Motor neuron (in vitro differentiated cells): ENCODE measurements at regions not wholly inside any gene's neighbourhood (a gene's known extent, or its start where the extent isn't known, plus 50 kb on each side); places are given as distances from the start of the nearest gene placed in this dataset.

Experiments used
- ATAC-seq, 8 experiments: fragments of 200-7000 bp; cut with Tn5 transposase; replicated peaks in 6 of 8; 2 replicates each; pipeline ENCODE4 v1.8.0; 2021; ENCODE audit warnings: mild to moderate bottlenecking in 8 of 8, moderate library complexity in 8 of 8
- H3K27ac ChIP-seq, 2 donors: fragments of 250-450 bp; sonication (Bioruptor Pico); 2 replicates each; pipeline ENCODE4 v1.9.0; 2021; ENCODE audit warnings: antibody characterized with exemption in 2 of 2, mild to moderate bottlenecking in 2 of 2, moderate library complexity in 1 of 2
- H3K4me1 ChIP-seq, 2 donors: fragments of 250-450 bp; sonication (Bioruptor Pico); replicated peaks in 1 of 2; 2 replicates each; pipeline ENCODE4 v1.6.1; 2021; ENCODE audit warnings: antibody characterized with exemption in 2 of 2, mild to moderate bottlenecking in 2 of 2, moderate library complexity in 1 of 2
- H3K4me3 ChIP-seq, 5 donors: fragments of 250-450 bp; sonication (Bioruptor Pico); 2 replicates each; pipeline ENCODE4 v1.9.0; 2021; ENCODE audit warnings: antibody characterized with exemption in 5 of 5, mild to moderate bottlenecking in 5 of 5, moderate library complexity in 4 of 5
- WGBS, 10 experiments: fragments of 450-650 bp; shearing (Covaris generic); methylation state at CpG; one replicate each; pipeline ENCODE4 v1.0.0; 2022; 5-methylcytosine and 5-hydroxymethylcytosine counted together
- in situ Hi-C, 9 experiments: fragments of 400-800 bp; cut with MboI; loops; one replicate each; pipeline ENCODE4 v1.15.0; 2021; ENCODE audit warnings: low sequenced_read_pairs in 9 of 9, low pct_unique_long_range_greater_than_20kb in 2 of 9; ENCODE audit not compliant: unreplicated experiment in 9 of 9

DNA sequence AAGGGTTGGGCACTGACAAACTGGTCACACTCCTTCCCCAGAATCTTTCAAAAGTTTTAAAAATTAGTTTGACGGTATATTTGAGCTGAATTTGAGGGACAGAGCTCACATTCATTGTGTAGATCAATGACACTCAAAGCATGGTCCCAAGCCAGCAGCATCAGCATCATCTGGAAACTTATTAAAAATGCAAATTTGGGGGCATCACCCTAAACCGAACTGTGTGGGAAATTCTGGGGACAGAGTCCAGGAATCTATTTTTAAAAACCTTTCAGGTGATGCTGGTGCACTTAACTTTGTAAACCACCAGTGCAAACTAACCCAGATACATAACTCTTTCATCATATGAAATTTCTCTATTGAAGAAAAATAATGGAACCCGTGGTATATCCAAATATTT lies 58.1 kb upstream of the MTAP start:
- in situ Hi-C loops, result loop anchor here in 1 of 9 experiments (25.0 kb wide), 1 partner anchor 157 kb away; no protein-coding TSS in a partner anchor
- ATAC-seq, result no peak
- 0 to 71% (median 10%) methylated on average over 1 to 2 of the region's 3 CpGs; no CpG with 5 or more reads in 1 of the 10 experiments for WGBS, 10 experiments
- H3K4me1 ChIP-seq, result no peaks in the 10 kb centered on the region
- no peak overlapping the region for H3K27ac ChIP-seq
- H3K4me3 ChIP-seq, result no peak overlapping the region

DNA sequence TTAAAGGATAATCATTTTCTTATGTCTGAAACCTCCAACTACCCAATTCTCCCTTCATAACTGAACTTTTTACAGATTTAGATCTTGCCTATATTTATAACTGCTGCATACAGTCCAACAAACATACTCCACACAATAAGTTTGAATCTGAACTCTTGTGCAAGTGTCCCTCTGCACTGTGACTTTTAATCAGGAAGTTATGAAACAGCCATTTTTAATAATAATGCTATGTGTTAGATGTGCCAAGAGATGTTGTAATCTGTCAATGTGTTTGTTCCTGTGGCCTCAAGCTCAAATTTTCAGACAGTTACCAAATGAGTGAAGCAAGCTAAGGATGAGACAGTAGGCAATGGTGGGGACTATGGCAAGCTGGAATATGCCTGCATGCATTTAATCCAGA lies 57.6 kb upstream of the MTAP start:
- H3K4me3 ChIP-seq, result no peak overlapping the region
- H3K27ac ChIP-seq, result no peak overlapping the region
- no peak for ATAC-seq
- in situ Hi-C loops, result loop anchor here in 1 of 9 experiments (25.0 kb wide), 1 partner anchor 158 kb away; no protein-coding TSS in a partner anchor
- H3K4me1 ChIP-seq, result no peaks in the 10 kb centered on the region

DNA sequence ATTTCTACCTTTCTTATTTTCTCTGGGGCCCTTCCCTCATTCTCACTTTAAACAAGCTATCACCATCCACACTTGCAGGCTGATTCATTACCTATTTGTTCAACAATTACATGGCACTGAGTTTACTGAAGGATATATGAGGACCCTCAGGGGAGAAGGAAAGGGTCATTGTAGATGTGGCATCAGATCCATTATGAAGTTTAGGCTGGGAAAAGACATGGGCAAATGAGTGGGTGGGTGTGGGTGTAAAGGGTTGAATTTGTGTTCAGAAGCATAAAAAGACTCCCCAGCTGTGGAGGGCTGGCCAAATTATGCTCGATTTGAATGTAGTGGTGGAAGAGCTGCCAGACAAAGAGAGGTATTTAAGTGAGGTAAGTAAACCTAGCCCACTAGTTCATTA lies 55.9 kb upstream of the MTAP start:
- H3K4me1 ChIP-seq, result peaks cover 5 to 7% of the 10 kb centered on the region in 2 donors
- 0 to 67% (median 14%) methylated on average over 1 of the region's 1 CpG; no CpG with 5 or more reads in 4 of the 10 experiments for WGBS, 10 experiments
- ATAC-seq, result no peak
- in situ Hi-C loops, result loop anchor here in 1 of 9 experiments (25.0 kb wide), 1 partner anchor 159 kb away; no protein-coding TSS in a partner anchor
- H3K4me3 ChIP-seq, result no peak overlapping the region
- no peak overlapping the region for H3K27ac ChIP-seq

GRCh38 chr9:21747175-21747574 lies 55.3 kb upstream of the MTAP start:
- no peak overlapping the region for H3K27ac ChIP-seq
- H3K4me3 ChIP-seq, result no peak overlapping the region
- peaks cover 7 to 8% of the 10 kb centered on the region in 2 donors for H3K4me1 ChIP-seq
- in situ Hi-C loops, result loop anchor here in 1 of 9 experiments (25.0 kb wide), 1 partner anchor 160 kb away; no protein-coding TSS in a partner anchor
- WGBS, 10 experiments, result 0 to 52% (median 23%) methylated on average over 1 to 2 of the region's 2 CpGs; no CpG with 5 or more reads in 2 of the 10 experiments
- peak in 3 of 8 experiments; percentile 61 to 88 (median 81) for ATAC-seq

GRCh38 chr9:21750021-21750735 lies 52.3 kb upstream of the MTAP start:
- in situ Hi-C loops, result loop anchor here in 2 of 9 experiments (25.0 kb wide), 2 partner anchors 88 to 238 kb away; no protein-coding TSS in a partner anchor
- WGBS, 10 experiments, result 33 to 80% (median 52%) methylated on average over 1 to 3 of the region's 3 CpGs
- no peak for ATAC-seq
- peaks cover 14 to 16% of the 10 kb centered on the region in 2 donors for H3K4me1 ChIP-seq
- H3K27ac ChIP-seq, result no peak overlapping the region
- H3K4me3 ChIP-seq, result no peak overlapping the region

GRCh38 chr9:21751998-21752397 lies 50.4 kb upstream of the MTAP start:
- peak in 6 of 8 experiments; percentile 40 to 97 (median 96) for ATAC-seq
- in situ Hi-C loops, result loop anchor here in 2 of 9 experiments (25.0 kb wide), 2 partner anchors 90 to 240 kb away; no protein-coding TSS in a partner anchor
- H3K27ac ChIP-seq, result no peak overlapping the region

More at GRCh38 chr9:21751998-21752397, 50.4 kb upstream of the MTAP start:
- Histone ChIP-seq H3K4me3 (no peak overlapping the region), H3K4me1 (peaks cover 14 to 16% of the 10 kb centered on the region in 2 donors)
